GM12891 (cell line): ENCODE measurements at regions not wholly inside any gene's neighbourhood (a gene's known extent, or its start where the extent isn't known, plus 50 kb on each side); places are given as distances from the start of the nearest gene placed in this dataset.

ENCODE experiments used
- PAX5 ChIP-seq: IDR thresholded peaks from 2 replicates; pipeline ENCODE4 v1.6.1; 2011; ENCODE audit warnings: low read length, moderate library complexity, mild to moderate bottlenecking; ENCODE audit not compliant: insufficient read depth, severe bottlenecking
- POLR2A ChIP-seq: IDR thresholded peaks from 2 replicates; pipeline ENCODE4 v1.6.1; 2011; ENCODE audit warnings: low read depth, low read length, control low read depth
- POLR2AphosphoS5 ChIP-seq: IDR thresholded peaks from 2 replicates; pipeline ENCODE4 v1.6.1; 2011; ENCODE audit warnings: low read depth, low read length, control low read depth
- POU2F2 ChIP-seq: IDR thresholded peaks from 2 replicates; pipeline ENCODE4 v1.6.1; 2011; ENCODE audit warnings: low read depth, mild to moderate bottlenecking, control low read depth, low read length, moderate library complexity
- SPI1 ChIP-seq: IDR thresholded peaks from 2 replicates; pipeline ENCODE4 v1.6.1; 2011; ENCODE audit warnings: low read depth, low read length, control low read depth
- TAF1 ChIP-seq: IDR thresholded peaks from 2 replicates; pipeline ENCODE4 v1.6.1; 2011; ENCODE audit warnings: low read depth, low read length, control low read depth

GRCh38 chr9:78557540-78557939 lies 260.6 kb downstream of the PSAT1 start:
- TF ChIP-seq TAF1 = no peak
- TF ChIP-seq POLR2AphosphoS5 = no peak
- TF ChIP-seq POLR2A = no peak
- TF ChIP-seq POU2F2 = no peak
- TF ChIP-seq SPI1 = no peak
- TF ChIP-seq PAX5 = no peak
